ENCODE measurements at regions not wholly inside any gene's neighbourhood (a gene's known extent, or its start where the extent isn't known, plus 50 kb on each side); places are given as distances from the start of the nearest gene placed in this dataset.

- Histone ChIP-seq H3K27me3 (no peaks in the 10 kb centered on the region), H3K4me3 (no peak overlapping the region), H3K9me3 (peaks cover 26 to 40% of the 10 kb centered on the region in 2 donors), H3K27ac (no peak overlapping the region), H3K36me3 (no peaks in the 10 kb centered on the region), H3K4me1 (no peaks in the 10 kb centered on the region)
- no peak for DNase-seq
- intact Hi-C loops (cut with DNase I; ENCODE audit: low total_unique reads) (no loop called here), in situ Hi-C loops (cut with MboI; ENCODE audit: low pct_ligation_motif_present in 1 of 4, low pct_unique_long_range_greater_than_20kb in 1 of 4, low sequenced_read_pairs in 3 of 4) (no loop called here)
- TF ChIP-seq POLR2AphosphoS5 (IDR thresholded peaks at IDR 0.05) (no peak), EP300 (IDR thresholded peaks at IDR 0.05; ENCODE audit: low read depth) (no peak), CTCF (IDR thresholded peaks at IDR 0.05) (no peak), POLR2A (IDR thresholded peaks at IDR 0.05) (no peak)
- WGBS, 2 donors (ENCODE audit: low coverage in 1 of 2) = 81% methylated on average over 56 of the region's 56 CpGs; no CpG with 5 or more reads in 1 of the 2 donors
Measured at GRCh38 chr12:34350092-34351041, 328.1 kb downstream of the ALG10 start.

- H3K9me3 ChIP-seq = peaks cover 26 to 37% of the 10 kb centered on the region in 2 donors
- no peak overlapping the region for H3K4me3 ChIP-seq
- H3K27ac ChIP-seq = no peak overlapping the region
- DNase-seq = no peak
- intact Hi-C loops (cut with DNase I; ENCODE audit: low total_unique reads) (no loop called here), in situ Hi-C loops (cut with MboI; ENCODE audit: low pct_ligation_motif_present in 1 of 4, low pct_unique_long_range_greater_than_20kb in 1 of 4, low sequenced_read_pairs in 3 of 4) (no loop called here)
- H3K27me3 ChIP-seq = no peaks in the 10 kb centered on the region
- TF ChIP-seq CTCF (IDR thresholded peaks at IDR 0.05) = no peak
- TF ChIP-seq POLR2AphosphoS5 (IDR thresholded peaks at IDR 0.05) = no peak
- no peak for TF ChIP-seq EP300 (IDR thresholded peaks at IDR 0.05; ENCODE audit: low read depth)
- TF ChIP-seq POLR2A (IDR thresholded peaks at IDR 0.05) = no peak
- no peaks in the 10 kb centered on the region for H3K4me1 ChIP-seq
- no peaks in the 10 kb centered on the region for H3K36me3 ChIP-seq
- 78 to 95% methylated on average over 4 to 23 of the region's 23 CpGs for WGBS, 2 donors (ENCODE audit: low coverage in 1 of 2)
Measured at GRCh38 chr12:34352098-34352497, 329.8 kb downstream of the ALG10 start.

- no peak for TF ChIP-seq EP300 (IDR thresholded peaks at IDR 0.05; ENCODE audit: low read depth)
- no peak for TF ChIP-seq CTCF (IDR thresholded peaks at IDR 0.05)
- no peak for TF ChIP-seq POLR2A (IDR thresholded peaks at IDR 0.05)
- TF ChIP-seq POLR2AphosphoS5 (IDR thresholded peaks at IDR 0.05) = no peak
- peaks cover 4% of the 10 kb centered on the region for H3K27me3 ChIP-seq
- H3K36me3 ChIP-seq = no peaks in the 10 kb centered on the region
- in situ Hi-C loops (cut with MboI; ENCODE audit: low pct_ligation_motif_present in 1 of 4, low pct_unique_long_range_greater_than_20kb in 1 of 4, low sequenced_read_pairs in 3 of 4) = no loop called here
- WGBS, 2 donors (ENCODE audit: low coverage in 1 of 2) = 75% methylated on average over 55 of the region's 55 CpGs; no CpG with 5 or more reads in 1 of the 2 donors
- H3K27ac ChIP-seq = no peak overlapping the region
- DNase-seq = no peak
- H3K4me1 ChIP-seq = no peaks in the 10 kb centered on the region
- intact Hi-C loops (cut with DNase I; ENCODE audit: low total_unique reads) = no loop called here
- no peak overlapping the region for H3K4me3 ChIP-seq
- peaks cover 19 to 21% of the 10 kb centered on the region in 2 donors for H3K9me3 ChIP-seq
Measured at GRCh38 chr12:34354239-34355200, 332.2 kb downstream of the ALG10 start.
